ENCODE measurements at regions not wholly inside any gene's neighbourhood (a gene's known extent, or its start where the extent isn't known, plus 50 kb on each side); places are given as distances from the start of the nearest gene placed in this dataset.

- DNase-seq (ENCODE audit: low read depth in 2 of 2): no peak
Measured at GRCh38 chr2:150007815-150008430, 420.3 kb upstream of the MMADHC start.

- DNase-seq (ENCODE audit: low read depth in 2 of 2): no peak
Measured at GRCh38 chr2:150006591-150006990, 419.0 kb upstream of the MMADHC start.

GRCh38 chr2:150003544-150003943 lies 416.0 kb upstream of the MMADHC start:
- DNase-seq (ENCODE audit: low read depth in 2 of 2): no peak

DNA sequence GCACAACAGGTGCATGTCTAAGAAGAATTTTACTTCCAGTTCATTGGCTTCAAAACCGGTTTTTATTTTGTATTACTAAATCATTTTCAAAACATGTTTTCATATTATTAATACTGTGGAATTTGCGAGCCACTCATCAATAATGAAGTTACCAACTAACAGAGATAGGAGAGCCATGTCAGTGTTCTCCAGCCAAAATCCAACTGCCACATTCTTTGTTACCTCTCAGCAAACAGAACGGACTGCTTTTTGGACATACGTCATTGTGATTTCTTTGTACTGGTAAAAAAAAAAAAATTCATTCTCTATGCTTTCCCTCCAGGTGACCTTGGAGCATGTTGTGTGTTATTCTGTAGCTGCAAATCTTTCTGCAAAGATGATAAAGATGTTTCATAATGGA lies 414.2 kb upstream of the MMADHC start:
- no peak for DNase-seq (ENCODE audit: low read depth in 2 of 2)

DNA sequence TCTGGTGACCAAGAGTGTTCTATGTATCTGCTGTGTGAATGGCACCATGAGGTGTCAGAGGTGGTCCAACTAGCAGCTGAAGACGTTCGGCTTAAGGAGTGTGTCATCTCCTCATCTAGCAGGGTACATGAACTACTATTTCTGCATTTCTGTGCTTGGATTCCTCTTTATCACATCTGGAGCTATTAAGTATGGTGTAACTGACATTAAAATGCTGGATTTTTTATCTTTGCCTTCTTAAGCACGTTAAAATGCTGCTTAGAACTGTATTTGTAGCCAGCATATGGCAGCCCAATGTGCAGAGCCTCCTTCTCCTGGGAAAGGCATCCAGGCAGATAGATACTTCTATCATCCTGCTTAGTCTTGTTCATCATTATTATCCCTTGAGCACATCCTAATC lies 409.3 kb upstream of the MMADHC start:
- DNase-seq (ENCODE audit: low read depth in 2 of 2): no peak

GRCh38 chr2:149994057-149994728 lies 406.6 kb upstream of the MMADHC start:
- no peak for DNase-seq (ENCODE audit: low read depth in 2 of 2)

- no peak for DNase-seq (ENCODE audit: low read depth in 2 of 2)
Measured at GRCh38 chr2:149993316-149993715, 405.7 kb upstream of the MMADHC start.

GRCh38 chr2:149991576-149991975 lies 404.0 kb upstream of the MMADHC start:
- DNase-seq (ENCODE audit: low read depth in 2 of 2): no peak

- DNase-seq (ENCODE audit: low read depth in 2 of 2): no peak
Measured at GRCh38 chr2:149990965-149991364, 403.4 kb upstream of the MMADHC start.

- no peak for DNase-seq (ENCODE audit: low read depth in 2 of 2)
Measured at GRCh38 chr2:149989447-149990063, 402.0 kb upstream of the MMADHC start.

GRCh38 chr2:149988361-149988760 lies 400.8 kb upstream of the MMADHC start:
- DNase-seq (ENCODE audit: low read depth in 2 of 2): no peak

DNA sequence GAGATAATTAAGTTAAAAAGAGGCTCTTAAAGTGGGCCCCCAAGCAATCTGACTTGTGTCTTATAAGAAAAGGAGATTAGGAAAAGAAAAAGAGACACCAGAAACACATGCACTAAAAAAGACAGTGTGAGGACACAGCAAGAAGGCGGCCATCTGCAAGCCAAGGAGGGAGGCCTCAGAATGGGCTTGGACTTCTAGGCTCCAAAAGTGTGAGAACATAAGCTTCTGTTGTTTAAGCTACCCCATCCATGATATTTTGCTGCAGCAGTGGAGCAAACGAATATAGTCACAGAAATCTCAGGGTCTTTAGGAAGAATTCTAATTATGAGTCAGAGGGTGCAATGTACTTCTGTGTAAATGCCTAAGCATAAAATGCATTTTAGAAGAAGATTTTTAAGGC lies 399.3 kb upstream of the MMADHC start:
- DNase-seq (ENCODE audit: low read depth in 2 of 2): no peak

DNA sequence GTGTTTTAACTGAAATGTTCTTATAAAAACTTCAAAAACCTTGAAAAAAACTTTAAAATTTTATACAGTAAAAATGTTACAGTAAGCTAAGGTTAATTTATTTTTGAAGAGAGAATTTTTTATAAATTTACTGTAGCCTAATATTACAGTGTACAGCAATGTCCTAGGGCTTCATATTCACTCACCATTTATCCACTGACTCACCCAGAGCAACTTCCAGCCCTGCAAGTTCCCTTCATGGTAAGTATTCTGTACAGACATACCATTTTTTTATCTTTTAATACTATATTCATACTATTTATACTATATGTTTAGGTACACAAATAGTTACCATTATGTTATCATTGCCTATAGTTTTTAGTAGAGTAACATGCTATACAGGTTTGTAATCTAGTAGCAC lies 396.7 kb upstream of the MMADHC start:
- no peak for DNase-seq (ENCODE audit: low read depth in 2 of 2)

GRCh38 chr2:149972066-149972465 lies 384.5 kb upstream of the MMADHC start:
- no peak for DNase-seq (ENCODE audit: low read depth in 2 of 2)

DNA sequence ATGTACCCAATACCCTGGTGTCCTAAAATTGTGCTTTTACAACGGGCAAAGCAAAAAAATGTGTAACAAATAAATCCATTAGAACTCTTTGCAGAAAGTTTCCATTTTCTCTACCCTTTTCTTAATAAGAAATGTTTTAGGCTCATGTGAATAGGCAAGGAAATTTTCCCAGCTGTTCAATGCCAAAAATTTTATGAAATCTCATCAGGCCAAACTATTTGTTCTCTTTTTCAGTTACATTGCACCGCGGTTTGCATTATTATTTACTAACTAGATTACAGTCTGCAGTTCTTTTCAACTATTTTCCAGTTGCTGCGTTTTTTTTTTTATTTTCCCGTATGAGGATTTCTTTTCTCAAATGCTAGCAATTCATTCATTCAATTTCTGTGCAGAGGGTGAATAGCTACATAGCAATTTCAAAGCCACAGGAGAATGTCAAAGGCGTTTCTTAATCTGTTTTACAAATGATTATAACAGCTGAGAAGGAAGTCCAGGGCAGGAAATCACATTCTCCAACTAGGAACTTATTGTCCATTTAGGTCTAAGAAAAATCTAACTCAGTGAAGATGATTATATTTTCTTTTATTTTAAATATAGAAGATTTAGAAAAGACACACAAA lies 367.5 kb upstream of the MMADHC start:
- DNase-seq (ENCODE audit: low read depth in 2 of 2): no peak

GRCh38 chr2:149953627-149954026 lies 366.1 kb upstream of the MMADHC start:
- DNase-seq (ENCODE audit: low read depth in 2 of 2): no peak

- DNase-seq (ENCODE audit: low read depth in 2 of 2): no peak
Measured at GRCh38 chr2:149931486-149931885, 343.9 kb upstream of the MMADHC start.

GRCh38 chr2:149928011-149928410 lies 340.4 kb upstream of the MMADHC start:
- DNase-seq (ENCODE audit: low read depth in 2 of 2): no peak

GRCh38 chr2:149926149-149926548 lies 338.6 kb upstream of the MMADHC start:
- no peak for DNase-seq (ENCODE audit: low read depth in 2 of 2)

GRCh38 chr2:149924549-149925213 lies 337.1 kb upstream of the MMADHC start:
- DNase-seq (ENCODE audit: low read depth in 2 of 2): no peak

- no peak for DNase-seq (ENCODE audit: low read depth in 2 of 2)
Measured at GRCh38 chr2:149924028-149924427, 336.5 kb upstream of the MMADHC start.

DNA sequence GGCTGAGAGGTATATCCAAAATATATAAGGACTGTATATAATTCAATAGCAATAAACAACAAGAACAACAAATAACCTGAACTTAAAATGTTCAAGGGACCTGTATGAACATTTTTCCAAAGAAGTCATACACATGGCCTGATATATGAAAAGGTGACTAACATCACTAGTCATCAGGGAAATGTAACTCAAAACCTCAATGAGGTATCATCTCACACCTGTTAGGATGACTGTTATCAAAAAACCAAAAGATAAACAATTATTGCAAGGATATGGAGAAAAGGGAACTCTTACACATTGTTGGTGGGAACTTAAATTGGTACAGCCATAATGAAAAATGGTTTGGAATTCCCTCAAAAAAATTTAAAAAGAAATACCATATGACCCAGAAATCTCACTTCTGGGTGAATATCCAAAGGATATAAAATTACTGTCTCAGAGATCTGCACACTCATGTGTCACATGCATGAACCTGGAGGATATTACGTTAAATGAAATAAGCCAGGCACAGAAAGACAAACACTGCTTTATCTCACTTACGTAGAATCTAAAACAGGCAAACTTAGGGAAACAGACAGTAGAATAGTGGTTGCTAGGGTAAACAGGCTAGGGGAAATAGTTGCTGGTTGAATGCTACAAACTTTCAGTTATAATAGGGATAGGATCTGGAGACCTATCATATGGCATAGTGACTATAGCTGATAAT lies 334.5 kb upstream of the MMADHC start:
- no peak for DNase-seq (ENCODE audit: low read depth in 2 of 2)
